ENCODE measurements at regions not wholly inside any gene's neighbourhood (a gene's known extent, or its start where the extent isn't known, plus 50 kb on each side); places are given as distances from the start of the nearest gene placed in this dataset.

DNA sequence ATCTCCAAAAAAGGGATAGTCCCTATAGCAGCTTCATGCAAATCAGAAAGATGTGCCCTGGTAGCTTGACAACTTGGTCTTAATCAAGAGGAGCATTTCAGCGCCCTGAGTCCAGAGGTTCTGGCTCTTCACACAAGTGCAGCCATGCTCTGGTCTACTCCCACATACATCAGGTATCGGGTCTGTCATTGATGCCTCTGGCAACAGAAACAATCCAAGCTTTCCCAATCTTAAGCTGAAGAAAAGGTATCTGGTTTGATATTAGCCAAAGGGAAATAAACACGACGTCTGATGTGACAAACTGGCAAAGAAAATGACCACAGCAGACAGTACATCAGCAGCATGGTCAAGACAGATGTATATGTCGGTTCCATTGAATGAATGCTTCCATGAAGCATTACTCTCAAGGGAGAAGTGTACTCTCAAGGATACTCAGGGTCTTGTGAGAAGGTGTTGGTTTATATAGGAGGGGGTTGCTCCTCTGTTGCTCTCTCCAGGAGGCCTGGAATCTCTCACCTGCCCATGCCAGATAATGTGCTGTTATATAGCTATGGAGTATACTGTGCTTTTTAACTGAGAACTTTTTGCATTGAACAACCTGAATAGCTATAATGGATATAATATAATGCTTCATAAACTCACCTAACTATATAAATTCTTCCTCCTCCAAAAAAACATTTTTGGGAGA, 879.6 kb upstream of the PCDH10 start:
- TF ChIP-seq, protein P1, sequence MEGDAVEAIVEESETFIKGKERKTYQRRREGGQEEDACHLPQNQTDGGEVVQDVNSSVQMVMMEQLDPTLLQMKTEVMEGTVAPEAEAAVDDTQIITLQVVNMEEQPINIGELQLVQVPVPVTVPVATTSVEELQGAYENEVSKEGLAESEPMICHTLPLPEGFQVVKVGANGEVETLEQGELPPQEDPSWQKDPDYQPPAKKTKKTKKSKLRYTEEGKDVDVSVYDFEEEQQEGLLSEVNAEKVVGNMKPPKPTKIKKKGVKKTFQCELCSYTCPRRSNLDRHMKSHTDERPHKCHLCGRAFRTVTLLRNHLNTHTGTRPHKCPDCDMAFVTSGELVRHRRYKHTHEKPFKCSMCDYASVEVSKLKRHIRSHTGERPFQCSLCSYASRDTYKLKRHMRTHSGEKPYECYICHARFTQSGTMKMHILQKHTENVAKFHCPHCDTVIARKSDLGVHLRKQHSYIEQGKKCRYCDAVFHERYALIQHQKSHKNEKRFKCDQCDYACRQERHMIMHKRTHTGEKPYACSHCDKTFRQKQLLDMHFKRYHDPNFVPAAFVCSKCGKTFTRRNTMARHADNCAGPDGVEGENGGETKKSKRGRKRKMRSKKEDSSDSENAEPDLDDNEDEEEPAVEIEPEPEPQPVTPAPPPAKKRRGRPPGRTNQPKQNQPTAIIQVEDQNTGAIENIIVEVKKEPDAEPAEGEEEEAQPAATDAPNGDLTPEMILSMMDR (IDR thresholded peaks at IDR 0.05; ENCODE audit: low read depth, low read length): no peak
- no peak for TF ChIP-seq EZH2phosphoT487 (IDR thresholded peaks at IDR 0.05; ENCODE audit: low read depth)

Data from OCI-LY3 (cell line).